K562 (cell line): ENCODE measurements at regions not wholly inside any gene's neighbourhood (a gene's known extent, or its start where the extent isn't known, plus 50 kb on each side); places are given as distances from the start of the nearest gene placed in this dataset.

Experiments used
- HDGF ChIP-seq: fragments of 450-650 bp; IDR thresholded peaks from 2 replicates; pipeline ENCODE4 v1.6.1; 2016
- NR1H2 ChIP-seq: sonication (generic); formaldehyde crosslinking; IDR thresholded peaks from 2 replicates; pipeline ENCODE4 v1.4.0; 2020; ENCODE audit warnings: mild to moderate bottlenecking, missing genetic modification reagents
- RAD21 ChIP-seq, 2 experiments: fragments of 250-450 bp in 1 of 2; fragments of 450-650 bp in 1 of 2; sonication (Bioruptor Pico) in 1 of 2; formaldehyde crosslinking in 1 of 2; IDR thresholded peaks in 1 of 2; conservative IDR thresholded peaks in 1 of 2; 2 replicates each; pipeline versions ENCODE4 v1.4.0 to v1.8.0; 2020 to 2022; ENCODE audit warnings: mild to moderate bottlenecking in 2 of 2, moderate library complexity in 1 of 2
- RBM25 ChIP-seq: fragments of 200-400 bp; formaldehyde crosslinking; IDR thresholded peaks from 2 replicates; pipeline ENCODE4 v1.6.1; 2018; ENCODE audit warnings: low read length, low read depth, moderate library complexity; ENCODE audit not compliant: severe bottlenecking
- SAP30 ChIP-seq: fragments of 200-600 bp; sonication (generic); IDR thresholded peaks from 2 replicates; pipeline ENCODE4 v1.6.1; 2012; ENCODE audit warnings: borderline replicate concordance, low read depth, mild to moderate bottlenecking, moderate library complexity, low read length, control low read depth, inconsistent platforms; ENCODE audit not compliant: insufficient read depth, poor library complexity, severe bottlenecking
- SREBF1 ChIP-seq: fragments of 150-350 bp; IDR thresholded peaks from 2 replicates; pipeline ENCODE4 v1.6.1; 2014; ENCODE audit warnings: antibody characterized with exemption, low read depth, low read length, borderline replicate concordance
- SRSF1 ChIP-seq: fragments of 200-400 bp; formaldehyde crosslinking; IDR thresholded peaks from 2 replicates; pipeline ENCODE4 v1.6.1; 2017; ENCODE audit warnings: mild to moderate bottlenecking, low read depth, low read length, moderate library complexity
- ZKSCAN3 ChIP-seq: fragments of 250-450 bp; sonication (Bioruptor Pico); IDR thresholded peaks from 2 replicates; pipeline ENCODE4 v1.4.0; 2020
- ZNF408 ChIP-seq: fragments of 250-450 bp; sonication (Bioruptor Pico); IDR thresholded peaks from 2 replicates; pipeline ENCODE4 v1.4.0; 2020; ENCODE audit warnings: low read depth, mild to moderate bottlenecking, moderate library complexity
- TF ChIP-seq, protein P1 (sequence below), 2 experiments: fragments of 450-650 bp; IDR thresholded peaks; 2 replicates each; pipeline ENCODE4 v1.6.1; 2016; ENCODE audit warnings: mild to moderate bottlenecking in 2 of 2, borderline replicate concordance in 1 of 2, low read depth in 1 of 2, moderate library complexity in 1 of 2
- TF ChIP-seq, protein P2 (sequence below): fragments of 450-650 bp; IDR thresholded peaks from 2 replicates; pipeline ENCODE4 v1.7.0; 2016; ENCODE audit warnings: borderline replicate concordance

DNA sequence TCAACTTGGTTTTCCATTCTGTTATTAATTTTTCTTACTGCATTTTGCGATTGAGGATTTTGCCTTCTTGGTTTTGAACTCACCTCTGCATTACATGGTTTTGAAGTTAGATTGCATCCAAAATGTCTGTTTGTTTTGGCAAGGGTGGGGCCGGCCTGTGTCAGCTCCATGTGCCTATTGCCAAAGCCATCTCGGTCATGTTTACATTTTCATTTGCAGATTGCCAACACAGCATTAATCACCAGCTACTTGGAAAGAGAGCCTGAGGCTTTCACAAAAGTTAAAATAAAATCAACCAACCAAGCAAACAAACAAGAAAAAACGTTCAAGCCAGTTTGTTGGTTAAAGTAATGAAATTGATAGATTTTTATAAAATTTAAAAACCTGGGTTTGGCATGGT lies 695.8 kb downstream of the TYW1 start (continued):
- TF ChIP-seq, protein P1, sequence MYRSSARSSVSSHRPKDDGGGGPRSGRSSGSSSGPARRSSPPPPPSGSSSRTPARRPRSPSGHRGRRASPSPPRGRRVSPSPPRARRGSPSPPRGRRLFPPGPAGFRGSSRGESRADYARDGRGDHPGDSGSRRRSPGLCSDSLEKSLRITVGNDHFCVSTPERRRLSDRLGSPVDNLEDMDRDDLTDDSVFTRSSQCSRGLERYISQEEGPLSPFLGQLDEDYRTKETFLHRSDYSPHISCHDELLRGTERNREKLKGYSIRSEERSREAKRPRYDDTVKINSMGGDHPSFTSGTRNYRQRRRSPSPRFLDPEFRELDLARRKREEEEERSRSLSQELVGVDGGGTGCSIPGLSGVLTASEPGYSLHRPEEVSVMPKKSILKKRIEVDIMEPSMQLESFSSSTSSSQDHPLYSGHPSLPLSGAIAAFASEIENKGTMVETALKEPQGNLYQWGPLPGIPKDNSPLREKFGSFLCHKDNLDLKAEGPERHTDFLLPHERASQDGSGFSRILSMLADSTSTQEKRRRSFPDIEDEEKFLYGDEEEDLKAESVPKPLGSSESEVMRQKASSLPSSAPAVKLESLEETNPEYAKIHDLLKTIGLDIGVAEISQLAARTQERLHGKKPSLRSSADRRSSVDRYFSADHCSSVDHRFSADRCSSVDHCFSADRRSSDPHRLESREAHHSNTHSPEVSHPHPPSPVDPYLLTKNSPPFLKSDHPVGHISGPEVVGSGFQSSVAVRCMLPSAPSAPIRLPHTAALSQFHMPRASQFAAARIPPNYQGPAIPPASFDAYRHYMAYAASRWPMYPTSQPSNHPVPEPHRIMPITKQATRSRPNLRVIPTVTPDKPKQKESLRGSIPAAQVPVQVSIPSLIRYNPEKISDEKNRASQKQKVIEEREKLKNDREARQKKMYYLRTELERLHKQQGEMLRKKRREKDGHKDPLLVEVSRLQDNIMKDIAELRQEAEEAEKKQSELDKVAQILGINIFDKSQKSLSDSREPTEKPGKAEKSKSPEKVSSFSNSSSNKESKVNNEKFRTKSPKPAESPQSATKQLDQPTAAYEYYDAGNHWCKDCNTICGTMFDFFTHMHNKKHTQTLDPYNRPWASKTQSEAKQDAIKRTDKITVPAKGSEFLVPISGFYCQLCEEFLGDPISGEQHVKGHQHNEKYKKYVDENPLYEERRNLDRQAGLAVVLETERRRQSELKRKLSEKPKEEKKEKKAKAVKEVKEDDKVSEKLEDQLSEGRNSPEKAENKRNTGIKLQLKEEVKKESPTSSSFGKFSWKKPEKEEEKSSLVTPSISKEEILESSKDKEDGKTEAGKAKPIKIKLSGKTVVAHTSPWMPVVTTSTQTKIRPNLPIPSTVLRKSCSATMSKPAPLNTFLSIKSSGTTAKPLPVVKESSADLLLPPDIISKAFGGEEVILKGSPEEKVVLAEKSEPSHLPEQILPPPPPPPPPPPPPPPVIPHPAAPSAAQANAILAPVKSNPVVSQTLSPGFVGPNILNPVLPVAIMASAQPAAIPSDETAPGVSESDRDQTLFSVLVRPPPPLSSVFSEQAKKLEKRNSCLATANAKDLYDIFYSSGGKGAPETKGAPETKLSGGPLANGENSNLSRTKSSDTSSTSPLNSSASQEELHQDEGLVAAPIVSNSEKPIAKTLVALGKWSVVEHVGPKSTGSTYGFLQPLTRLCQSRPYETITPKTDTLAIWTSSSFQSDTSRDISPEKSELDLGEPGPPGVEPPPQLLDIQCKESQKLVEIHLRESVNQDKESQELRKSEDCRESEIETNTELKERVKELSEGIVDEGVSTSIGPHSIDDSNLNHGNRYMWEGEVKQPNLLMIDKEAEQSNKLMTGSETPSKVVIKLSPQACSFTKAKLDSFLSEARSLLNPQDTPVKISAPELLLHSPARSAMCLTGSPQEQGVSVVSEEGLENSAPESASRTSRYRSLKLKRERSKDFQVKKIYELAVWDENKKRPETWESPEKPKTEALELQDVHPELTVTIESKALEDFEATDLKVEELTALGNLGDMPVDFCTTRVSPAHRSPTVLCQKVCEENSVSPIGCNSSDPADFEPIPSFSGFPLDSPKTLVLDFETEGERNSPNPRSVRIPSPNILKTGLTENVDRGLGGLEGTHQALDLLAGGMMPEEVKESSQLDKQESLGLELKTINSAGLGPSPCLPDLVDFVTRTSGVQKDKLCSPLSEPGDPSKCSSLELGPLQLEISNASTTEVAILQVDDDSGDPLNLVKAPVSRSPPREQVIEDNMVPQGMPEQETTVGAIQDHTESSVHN (IDR thresholded peaks at IDR 0.05; ENCODE audit: borderline replicate concordance in 1 of 2, low read depth in 1 of 2) = no peak
- TF ChIP-seq RBM25 = no peak
- TF ChIP-seq SAP30 = no peak
- no peak for TF ChIP-seq ZKSCAN3 (CRISPR knock-in tag)
- no peak for TF ChIP-seq HDGF
- no peak for TF ChIP-seq ZNF408
- TF ChIP-seq, protein P2, sequence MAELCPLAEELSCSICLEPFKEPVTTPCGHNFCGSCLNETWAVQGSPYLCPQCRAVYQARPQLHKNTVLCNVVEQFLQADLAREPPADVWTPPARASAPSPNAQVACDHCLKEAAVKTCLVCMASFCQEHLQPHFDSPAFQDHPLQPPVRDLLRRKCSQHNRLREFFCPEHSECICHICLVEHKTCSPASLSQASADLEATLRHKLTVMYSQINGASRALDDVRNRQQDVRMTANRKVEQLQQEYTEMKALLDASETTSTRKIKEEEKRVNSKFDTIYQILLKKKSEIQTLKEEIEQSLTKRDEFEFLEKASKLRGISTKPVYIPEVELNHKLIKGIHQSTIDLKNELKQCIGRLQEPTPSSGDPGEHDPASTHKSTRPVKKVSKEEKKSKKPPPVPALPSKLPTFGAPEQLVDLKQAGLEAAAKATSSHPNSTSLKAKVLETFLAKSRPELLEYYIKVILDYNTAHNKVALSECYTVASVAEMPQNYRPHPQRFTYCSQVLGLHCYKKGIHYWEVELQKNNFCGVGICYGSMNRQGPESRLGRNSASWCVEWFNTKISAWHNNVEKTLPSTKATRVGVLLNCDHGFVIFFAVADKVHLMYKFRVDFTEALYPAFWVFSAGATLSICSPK = no peak
- TF ChIP-seq SRSF1 = no peak
- no peak for TF ChIP-seq NR1H2 (CRISPR knock-in tag)
- no peak for TF ChIP-seq RAD21 (CRISPR knock-in tag; conservative IDR thresholded peaks at IDR 0.05 in 1 of 2, IDR thresholded peaks at IDR 0.05 in 1 of 2)
- no peak for TF ChIP-seq SREBF1
